ENCODE measurements at regions not wholly inside any gene's neighbourhood (a gene's known extent, or its start where the extent isn't known, plus 50 kb on each side); places are given as distances from the start of the nearest gene placed in this dataset.

DNA sequence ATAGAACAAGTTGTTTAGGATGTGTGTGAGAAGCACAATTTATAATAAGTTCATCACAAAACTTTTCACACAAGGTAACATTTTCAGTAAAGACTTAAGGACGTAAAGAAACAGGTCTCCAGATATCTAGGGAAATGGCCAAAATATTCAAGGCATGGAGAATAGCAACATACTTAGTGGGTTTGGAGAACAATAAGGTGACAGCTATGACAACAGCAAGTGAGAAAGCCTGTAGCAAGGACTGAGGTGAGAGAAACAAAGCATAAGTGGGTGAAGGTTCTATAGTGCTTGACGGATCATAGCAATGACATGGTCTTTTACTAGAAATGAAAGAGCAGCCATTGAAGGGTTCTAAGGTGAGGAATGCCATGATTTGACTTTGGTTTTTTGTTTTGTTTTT, 1337.3 kb downstream of the PCDH18 start:
- TF ChIP-seq, protein P1, sequence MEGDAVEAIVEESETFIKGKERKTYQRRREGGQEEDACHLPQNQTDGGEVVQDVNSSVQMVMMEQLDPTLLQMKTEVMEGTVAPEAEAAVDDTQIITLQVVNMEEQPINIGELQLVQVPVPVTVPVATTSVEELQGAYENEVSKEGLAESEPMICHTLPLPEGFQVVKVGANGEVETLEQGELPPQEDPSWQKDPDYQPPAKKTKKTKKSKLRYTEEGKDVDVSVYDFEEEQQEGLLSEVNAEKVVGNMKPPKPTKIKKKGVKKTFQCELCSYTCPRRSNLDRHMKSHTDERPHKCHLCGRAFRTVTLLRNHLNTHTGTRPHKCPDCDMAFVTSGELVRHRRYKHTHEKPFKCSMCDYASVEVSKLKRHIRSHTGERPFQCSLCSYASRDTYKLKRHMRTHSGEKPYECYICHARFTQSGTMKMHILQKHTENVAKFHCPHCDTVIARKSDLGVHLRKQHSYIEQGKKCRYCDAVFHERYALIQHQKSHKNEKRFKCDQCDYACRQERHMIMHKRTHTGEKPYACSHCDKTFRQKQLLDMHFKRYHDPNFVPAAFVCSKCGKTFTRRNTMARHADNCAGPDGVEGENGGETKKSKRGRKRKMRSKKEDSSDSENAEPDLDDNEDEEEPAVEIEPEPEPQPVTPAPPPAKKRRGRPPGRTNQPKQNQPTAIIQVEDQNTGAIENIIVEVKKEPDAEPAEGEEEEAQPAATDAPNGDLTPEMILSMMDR (IDR thresholded peaks at IDR 0.05), result no peak
- no peak for TF ChIP-seq POLR2A (IDR thresholded peaks at IDR 0.05)
